HEK293 (cell line): ENCODE measurements at regions not wholly inside any gene's neighbourhood (a gene's known extent, or its start where the extent isn't known, plus 50 kb on each side); places are given as distances from the start of the nearest gene placed in this dataset.

Experiments used
- SALL2 ChIP-seq: fragments of 450-650 bp; formaldehyde crosslinking; IDR thresholded peaks from 2 replicates; pipeline ENCODE4 v1.5.0; 2017; ENCODE audit warnings: missing biosample characterization, mild to moderate bottlenecking, missing genetic modification characterization, borderline replicate concordance
- ZNF140 ChIP-seq: fragments of 450-650 bp; formaldehyde crosslinking; IDR thresholded peaks from 2 replicates; pipeline ENCODE4 v1.5.1; 2016; ENCODE audit warnings: missing biosample characterization, missing genetic modification characterization
- ZNF354C ChIP-seq: fragments of 450-650 bp; formaldehyde crosslinking; IDR thresholded peaks from 2 replicates; pipeline ENCODE4 v1.5.1; 2016; ENCODE audit warnings: missing biosample characterization, missing genetic modification characterization, low read depth, borderline replicate concordance
- ZNF514 ChIP-seq: fragments of 450-650 bp; formaldehyde crosslinking; IDR thresholded peaks from 2 replicates; pipeline ENCODE4 v1.5.1; 2016; ENCODE audit warnings: missing biosample characterization, missing genetic modification characterization
- TF ChIP-seq, protein P1 (sequence below): fragments of 450-650 bp; formaldehyde crosslinking; IDR thresholded peaks from 2 replicates; pipeline ENCODE4 v1.5.1; 2016; ENCODE audit warnings: missing biosample characterization, missing genetic modification characterization
- TF ChIP-seq, protein P2 (sequence below): fragments of 450-650 bp; formaldehyde crosslinking; IDR thresholded peaks from 2 replicates; pipeline ENCODE4 v1.5.1; 2016; ENCODE audit warnings: missing biosample characterization, missing genetic modification characterization

- no peak for TF ChIP-seq SALL2 (tag by site-specific recombination)
- no peak for TF ChIP-seq ZNF354C (tag by site-specific recombination)
- no peak for TF ChIP-seq ZNF514 (tag by site-specific recombination)
- TF ChIP-seq ZNF140: no peak
- TF ChIP-seq, protein P1, sequence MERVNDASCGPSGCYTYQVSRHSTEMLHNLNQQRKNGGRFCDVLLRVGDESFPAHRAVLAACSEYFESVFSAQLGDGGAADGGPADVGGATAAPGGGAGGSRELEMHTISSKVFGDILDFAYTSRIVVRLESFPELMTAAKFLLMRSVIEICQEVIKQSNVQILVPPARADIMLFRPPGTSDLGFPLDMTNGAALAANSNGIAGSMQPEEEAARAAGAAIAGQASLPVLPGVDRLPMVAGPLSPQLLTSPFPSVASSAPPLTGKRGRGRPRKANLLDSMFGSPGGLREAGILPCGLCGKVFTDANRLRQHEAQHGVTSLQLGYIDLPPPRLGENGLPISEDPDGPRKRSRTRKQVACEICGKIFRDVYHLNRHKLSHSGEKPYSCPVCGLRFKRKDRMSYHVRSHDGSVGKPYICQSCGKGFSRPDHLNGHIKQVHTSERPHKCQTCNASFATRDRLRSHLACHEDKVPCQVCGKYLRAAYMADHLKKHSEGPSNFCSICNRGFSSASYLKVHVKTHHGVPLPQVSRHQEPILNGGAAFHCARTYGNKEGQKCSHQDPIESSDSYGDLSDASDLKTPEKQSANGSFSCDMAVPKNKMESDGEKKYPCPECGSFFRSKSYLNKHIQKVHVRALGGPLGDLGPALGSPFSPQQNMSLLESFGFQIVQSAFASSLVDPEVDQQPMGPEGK (tag by site-specific recombination): no peak
- TF ChIP-seq, protein P2, sequence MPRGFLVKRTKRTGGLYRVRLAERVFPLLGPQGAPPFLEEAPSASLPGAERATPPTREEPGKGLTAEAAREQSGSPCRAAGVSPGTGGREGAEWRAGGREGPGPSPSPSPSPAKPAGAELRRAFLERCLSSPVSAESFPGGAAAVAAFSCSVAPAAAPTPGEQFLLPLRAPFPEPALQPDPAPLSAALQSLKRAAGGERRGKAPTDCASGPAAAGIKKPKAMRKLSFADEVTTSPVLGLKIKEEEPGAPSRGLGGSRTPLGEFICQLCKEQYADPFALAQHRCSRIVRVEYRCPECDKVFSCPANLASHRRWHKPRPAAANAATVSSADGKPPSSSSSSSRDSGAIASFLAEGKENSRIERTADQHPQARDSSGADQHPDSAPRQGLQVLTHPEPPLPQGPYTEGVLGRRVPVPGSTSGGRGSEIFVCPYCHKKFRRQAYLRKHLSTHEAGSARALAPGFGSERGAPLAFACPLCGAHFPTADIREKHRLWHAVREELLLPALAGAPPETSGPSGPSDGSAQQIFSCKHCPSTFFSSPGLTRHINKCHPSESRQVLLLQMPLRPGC (tag by site-specific recombination): no peak
Observed at GRCh38 chr5:162550236-162550635, 482.7 kb downstream of the GABRG2 start.
